AG04449 (cell line): ENCODE measurements at regions not wholly inside any gene's neighbourhood (a gene's known extent, or its start where the extent isn't known, plus 50 kb on each side); places are given as distances from the start of the nearest gene placed in this dataset.

Experiments
- CTCF ChIA-PET: fragments of 350-600 bp; formaldehyde crosslinking; extraction: SDS; loops from one replicate; lab custom pipeline; 2021; ENCODE audit warnings: antibody characterized with exemption; lab: Yijun Ruan, JAX
- POLR2A ChIA-PET: fragments of 400-600, 350-600 bp; formaldehyde crosslinking; extraction: SDS; loops from one replicate; lab custom pipeline; 2020; ENCODE audit warnings: antibody characterized with exemption, inconsistent platforms; lab: Yijun Ruan, JAX
- DNase-seq: peaks from one replicate; pipeline ENCODE4 v3.0.0-alpha.2; 2010; ENCODE audit warnings: low read depth, low spot score
- H3K4me3 ChIP-seq: 2 replicates; pipeline ENCODE4 v1.5.1; 2011; ENCODE audit warnings: low read depth, mild to moderate bottlenecking, control low read depth, low read length
- CTCF ChIP-seq: IDR thresholded peaks from one replicate; pipeline ENCODE4 v1.5.1; 2011; ENCODE audit warnings: mild to moderate bottlenecking, moderate library complexity, low read length, control low read depth, inconsistent platforms; ENCODE audit not compliant: insufficient read depth; ENCODE audit errors: missing control alignments

GRCh38 chr18:75679331-75679730 is 251.8 kb upstream of the SMIM21 start:
- no peak for DNase-seq
- no peak for TF ChIP-seq CTCF
- ChIA-PET CTCF (no interaction called here), POLR2A (no interaction called here)
- H3K4me3 ChIP-seq, result no peak overlapping the region

GRCh38 chr18:75678627-75679026 is 251.1 kb upstream of the SMIM21 start:
- DNase-seq, result no peak
- CTCF ChIA-PET, result no interaction called here
- POLR2A ChIA-PET, result no interaction called here
- TF ChIP-seq CTCF, result no peak
- no peak overlapping the region for H3K4me3 ChIP-seq

- CTCF ChIA-PET, result no interaction called here
- no peak for TF ChIP-seq CTCF
- DNase-seq, result no peak
- no peak overlapping the region for H3K4me3 ChIP-seq
- POLR2A ChIA-PET, result no interaction called here
Measured at GRCh38 chr18:75677696-75678455, 250.4 kb upstream of the SMIM21 start.

GRCh38 chr18:75660932-75661331 is 233.4 kb upstream of the SMIM21 start:
- DNase-seq, result no peak
- CTCF ChIA-PET, result no interaction called here
- H3K4me3 ChIP-seq, result no peak overlapping the region
- POLR2A ChIA-PET, result no interaction called here
- TF ChIP-seq CTCF, result no peak

- ChIA-PET CTCF (no interaction called here), POLR2A (no interaction called here)
- no peak for TF ChIP-seq CTCF
- no peak for DNase-seq
- no peak overlapping the region for H3K4me3 ChIP-seq
Measured at GRCh38 chr18:75659535-75660023, 232.1 kb upstream of the SMIM21 start.

- POLR2A ChIA-PET, result no interaction called here
- DNase-seq, result no peak
- CTCF ChIA-PET, result no interaction called here
- H3K4me3 ChIP-seq, result no peak overlapping the region
- TF ChIP-seq CTCF, result no peak
Measured at GRCh38 chr18:75658330-75658729, 230.8 kb upstream of the SMIM21 start.
